ENCODE measurements at regions not wholly inside any gene's neighbourhood (a gene's known extent, or its start where the extent isn't known, plus 50 kb on each side); places are given as distances from the start of the nearest gene placed in this dataset.

GRCh38 chrX:14476205-14476604 is 53.1 kb upstream of the GLRA2 start:
- FAIRE-seq: peak; percentile 58
- Histone ChIP-seq H3K4me1 (ENCODE audit: insufficient read depth, low read length) (no peaks in the 10 kb centered on the region), H3K79me2 (ENCODE audit: insufficient read depth, low read length) (no peaks in the 10 kb centered on the region), H4K20me1 (ENCODE audit: insufficient read depth, low read length) (no peaks in the 10 kb centered on the region), H3K36me3 (ENCODE audit: insufficient read depth, low read length) (no peaks in the 10 kb centered on the region), H3K27me3 (ENCODE audit: insufficient read depth, low read length) (no peaks in the 10 kb centered on the region), H3K4me3 (ENCODE audit: insufficient read depth, low read depth, low read length) (no peak overlapping the region), H2AFZ (ENCODE audit: low read depth, low read length) (no peak overlapping the region), H3K9ac (ENCODE audit: low read length) (no peak overlapping the region), H3K4me2 (ENCODE audit: low read length) (no peak overlapping the region), H3K27ac (ENCODE audit: low read depth, low read length) (no peak overlapping the region), H3K9me3 (ENCODE audit: insufficient read depth, low read depth, low read length) (no peaks in the 10 kb centered on the region)
- no peak for DNase-seq (ENCODE audit: low read depth)
- Mint-ChIP-seq H3K4me3 (ENCODE audit: unreplicated experiment) (no peak overlapping the region), H3K36me3 (ENCODE audit: low read depth, unreplicated experiment) (no peaks in the 10 kb centered on the region), H3K27ac (ENCODE audit: unreplicated experiment) (no peak overlapping the region), H3K9me3 (ENCODE audit: unreplicated experiment) (no peaks in the 10 kb centered on the region), H3K27me3 (ENCODE audit: low read depth, unreplicated experiment) (no peaks in the 10 kb centered on the region), H3K4me1 (ENCODE audit: low read depth, unreplicated experiment) (no peaks in the 10 kb centered on the region)
- no peak for TF ChIP-seq EZH2 (IDR thresholded peaks at IDR 0.05; ENCODE audit: insufficient read depth, low read length)
- TF ChIP-seq CTCF (IDR thresholded peaks at IDR 0.05; ENCODE audit: insufficient read depth, low read depth, low read length): no peak

DNA sequence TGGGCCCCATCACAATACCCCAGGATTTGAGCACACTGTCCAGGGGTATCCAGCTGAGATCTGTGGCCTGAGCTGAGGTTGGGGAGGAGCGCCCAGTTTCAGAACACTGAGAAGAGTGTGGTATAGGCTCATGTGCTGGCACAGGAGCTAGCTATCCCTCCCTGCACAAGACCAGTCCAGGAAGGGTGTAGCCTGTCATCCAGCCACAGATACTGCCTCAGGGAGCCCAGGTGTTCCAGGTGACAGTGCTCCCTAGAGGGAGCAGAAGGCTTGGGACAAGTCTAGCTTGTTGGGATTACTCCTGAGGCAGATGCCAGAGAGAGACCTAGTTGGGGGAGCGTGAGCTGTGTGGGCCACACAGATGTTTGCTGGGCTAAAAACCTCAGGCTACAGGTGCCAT is 79.6 kb upstream of the GLRA2 start:
- Histone ChIP-seq H2AFZ (ENCODE audit: low read depth, low read length) (no peak overlapping the region), H4K20me1 (ENCODE audit: insufficient read depth, low read length) (no peaks in the 10 kb centered on the region), H3K4me1 (ENCODE audit: insufficient read depth, low read length) (no peaks in the 10 kb centered on the region), H3K4me3 (ENCODE audit: insufficient read depth, low read depth, low read length) (no peak overlapping the region), H3K9me3 (ENCODE audit: insufficient read depth, low read depth, low read length) (no peaks in the 10 kb centered on the region), H3K9ac (ENCODE audit: low read length) (no peak overlapping the region), H3K79me2 (ENCODE audit: insufficient read depth, low read length) (no peaks in the 10 kb centered on the region), H3K4me2 (ENCODE audit: low read length) (no peak overlapping the region), H3K27me3 (ENCODE audit: insufficient read depth, low read length) (no peaks in the 10 kb centered on the region), H3K36me3 (ENCODE audit: insufficient read depth, low read length) (no peaks in the 10 kb centered on the region), H3K27ac (ENCODE audit: low read depth, low read length) (no peak overlapping the region)
- no peak for TF ChIP-seq CTCF (IDR thresholded peaks at IDR 0.05; ENCODE audit: insufficient read depth, low read depth, low read length)
- no peak for TF ChIP-seq EZH2 (IDR thresholded peaks at IDR 0.05; ENCODE audit: insufficient read depth, low read length)
- Mint-ChIP-seq H3K27me3 (ENCODE audit: low read depth, unreplicated experiment) (peaks cover 1% of the 10 kb centered on the region), H3K9me3 (ENCODE audit: unreplicated experiment) (no peaks in the 10 kb centered on the region), H3K4me1 (ENCODE audit: low read depth, unreplicated experiment) (no peaks in the 10 kb centered on the region), H3K4me3 (ENCODE audit: unreplicated experiment) (no peak overlapping the region), H3K36me3 (ENCODE audit: low read depth, unreplicated experiment) (no peaks in the 10 kb centered on the region), H3K27ac (ENCODE audit: unreplicated experiment) (no peak overlapping the region)
- FAIRE-seq: no peak
- DNase-seq (ENCODE audit: low read depth): no peak

- no peaks in the 10 kb centered on the region for H3K27me3 ChIP-seq (ENCODE audit: insufficient read depth, low read length)
- H3K36me3 Mint-ChIP-seq (ENCODE audit: low read depth, unreplicated experiment): no peaks in the 10 kb centered on the region
- no peaks in the 10 kb centered on the region for H3K4me1 Mint-ChIP-seq (ENCODE audit: low read depth, unreplicated experiment)
- H3K4me2 ChIP-seq (ENCODE audit: low read length): no peak overlapping the region
- H3K9ac ChIP-seq (ENCODE audit: low read length): no peak overlapping the region
- no peak overlapping the region for H3K27ac Mint-ChIP-seq (ENCODE audit: unreplicated experiment)
- no peaks in the 10 kb centered on the region for H4K20me1 ChIP-seq (ENCODE audit: insufficient read depth, low read length)
- H3K4me1 ChIP-seq (ENCODE audit: insufficient read depth, low read length): no peaks in the 10 kb centered on the region
- no peak overlapping the region for H3K27ac ChIP-seq (ENCODE audit: low read depth, low read length)
- no peak overlapping the region for H3K4me3 ChIP-seq (ENCODE audit: insufficient read depth, low read depth, low read length)
- no peak overlapping the region for H3K4me3 Mint-ChIP-seq (ENCODE audit: unreplicated experiment)
- DNase-seq (ENCODE audit: low read depth) (no peak), FAIRE-seq (peak; percentile 9)
- no peaks in the 10 kb centered on the region for H3K9me3 ChIP-seq (ENCODE audit: insufficient read depth, low read depth, low read length)
- peaks cover 1% of the 10 kb centered on the region for H3K27me3 Mint-ChIP-seq (ENCODE audit: low read depth, unreplicated experiment)
- H3K79me2 ChIP-seq (ENCODE audit: insufficient read depth, low read length): no peaks in the 10 kb centered on the region
- H3K9me3 Mint-ChIP-seq (ENCODE audit: unreplicated experiment): no peaks in the 10 kb centered on the region
- TF ChIP-seq EZH2 (IDR thresholded peaks at IDR 0.05; ENCODE audit: insufficient read depth, low read length) (no peak), CTCF (IDR thresholded peaks at IDR 0.05; ENCODE audit: insufficient read depth, low read depth, low read length) (no peak)
- H3K36me3 ChIP-seq (ENCODE audit: insufficient read depth, low read length): no peaks in the 10 kb centered on the region
- H2AFZ ChIP-seq (ENCODE audit: low read depth, low read length): no peak overlapping the region
Measured at GRCh38 chrX:14448406-14448805, 80.9 kb upstream of the GLRA2 start.

All from astrocyte (in vitro differentiated cells and primary cell).